SK-N-SH (cell line): ENCODE measurements at regions not wholly inside any gene's neighbourhood (a gene's known extent, or its start where the extent isn't known, plus 50 kb on each side); places are given as distances from the start of the nearest gene placed in this dataset.
A peak's percentile ranks its signal among the peaks of the same experiment; 100 is the strongest.

Experiments
- CTCF ChIA-PET: fragments of 300-600, 350-600 bp; formaldehyde crosslinking; extraction: SDS; loops from one replicate; lab custom pipeline; 2021; lab: Yijun Ruan, JAX
- POLR2A ChIA-PET: fragments of 350-600 bp; sonication (Branson Sonifier 250); formaldehyde crosslinking; extraction: SDS; loops from one replicate; lab custom pipeline; 2020; ENCODE audit warnings: antibody characterized with exemption, inconsistent platforms; lab: Yijun Ruan, JAX
- DNase-seq: peaks from one replicate; pipeline ENCODE4 v3.0.0; 2012
- H2AFZ ChIP-seq: fragments of 200-600 bp; sonication (generic); 2 replicates; pipeline ENCODE4 v1.8.1; 2016; ENCODE audit warnings: antibody characterized with exemption, mild to moderate bottlenecking, low read depth
- H3F3A ChIP-seq: fragments of 200-600 bp; sonication (generic); replicated peaks from 2 replicates; pipeline ENCODE3; 2016; ENCODE audit warnings: antibody characterized with exemption, mild to moderate bottlenecking; ENCODE audit not compliant: insufficient read depth
- H3K27ac ChIP-seq, 2 experiments: fragments of 200-500 bp in 1 of 2; fragments of 200-600 bp in 1 of 2; sonication (Bioruptor generic) in 1 of 2; sonication (generic), shearing (Covaris generic) in 1 of 2; 2 replicates each; pipeline versions ENCODE4 v1.5.1 to v1.6.1; 2014 to 2016; ENCODE audit warnings: low read depth in 2 of 2, inconsistent platforms in 1 of 2, low read length in 1 of 2, mild to moderate bottlenecking in 1 of 2, mixed read lengths in 1 of 2
- H3K27me3 ChIP-seq: fragments of 200-600 bp; sonication (generic), shearing (Covaris generic); 2 replicates; pipeline ENCODE4 v1.6.1; 2016; ENCODE audit warnings: mixed run types; ENCODE audit not compliant: insufficient read depth
- H3K36me3 ChIP-seq, 2 experiments: fragments of 200-500 bp in 1 of 2; fragments of 200-600 bp in 1 of 2; sonication (Bioruptor generic) in 1 of 2; sonication (generic) in 1 of 2; replicated peaks in 1 of 2; 2 replicates each; pipeline versions ENCODE3 to v1.5.1; 2014 to 2016; ENCODE audit warnings: low read length in 1 of 2, mild to moderate bottlenecking in 1 of 2; ENCODE audit not compliant: insufficient read depth in 2 of 2, control insufficient read depth in 1 of 2
- H3K4me1 ChIP-seq, 2 experiments: fragments of 200-500 bp in 1 of 2; fragments of 200-600 bp in 1 of 2; sonication (Bioruptor generic) in 1 of 2; sonication (generic), shearing (Covaris generic) in 1 of 2; 2 replicates each; pipeline versions ENCODE4 v1.5.1 to v1.6.1; 2014 to 2016; ENCODE audit warnings: low read depth in 1 of 2, low read length in 1 of 2, mixed run types in 1 of 2; ENCODE audit not compliant: insufficient read depth in 2 of 2, control insufficient read depth in 1 of 2
- H3K4me2 ChIP-seq: fragments of 200-600 bp; sonication (generic), shearing (Covaris generic); 2 replicates; pipeline ENCODE4 v1.6.1; 2017; ENCODE audit warnings: mixed run types
- H3K4me3 ChIP-seq, 2 experiments: fragments of 200-500 bp in 1 of 2; fragments of 200-600 bp in 1 of 2; sonication (Bioruptor generic) in 1 of 2; sonication (generic), shearing (Covaris generic) in 1 of 2; 2 replicates each; pipeline versions ENCODE4 v1.5.1 to v1.8.1; 2014 to 2016; ENCODE audit warnings: low read depth in 2 of 2, inconsistent platforms in 1 of 2, low read length in 1 of 2, mild to moderate bottlenecking in 1 of 2, mixed read lengths in 1 of 2, moderate library complexity in 1 of 2
- H3K79me2 ChIP-seq: fragments of 200-600 bp; sonication (generic); 2 replicates; pipeline ENCODE4 v1.8.1; 2017; ENCODE audit warnings: mild to moderate bottlenecking; ENCODE audit not compliant: insufficient read depth
- H3K9ac ChIP-seq: fragments of 200-600 bp; sonication (generic); 2 replicates; pipeline ENCODE4 v1.6.1; 2017; ENCODE audit warnings: mixed run types
- H3K9me2 ChIP-seq: fragments of 200-600 bp; sonication (generic); 2 replicates; pipeline ENCODE4 v1.6.1; 2017; ENCODE audit warnings: mixed run types
- H3K9me3 ChIP-seq: fragments of 200-600 bp; sonication (generic); 2 replicates; pipeline ENCODE4 v1.6.1; 2017; ENCODE audit warnings: mixed run types, mild to moderate bottlenecking, moderate library complexity
- H4K20me1 ChIP-seq: fragments of 200-600 bp; sonication (generic); 2 replicates; pipeline ENCODE4 v1.6.1; 2017; ENCODE audit warnings: mild to moderate bottlenecking, mixed run types; ENCODE audit not compliant: insufficient read depth
- CHD2 ChIP-seq: fragments of 150-350 bp; IDR thresholded peaks from 2 replicates; pipeline ENCODE4 v1.6.1; 2018; ENCODE audit warnings: low read length; ENCODE audit not compliant: partially characterized antibody
- ELF1 ChIP-seq: IDR thresholded peaks from 2 replicates; pipeline ENCODE4 v1.4.0; 2012
- GATA2 ChIP-seq: sonication (generic); formaldehyde crosslinking; IDR thresholded peaks from 2 replicates; pipeline ENCODE4 v1.5.0; 2020; ENCODE audit warnings: mild to moderate bottlenecking, missing genetic modification reagents
- NRF1 ChIP-seq: IDR thresholded peaks from 2 replicates; pipeline ENCODE4 v1.6.1; 2012; ENCODE audit warnings: low read depth, mild to moderate bottlenecking, low read length
- RAD21 ChIP-seq: IDR thresholded peaks from 2 replicates; pipeline ENCODE4 v1.6.1; 2012; ENCODE audit warnings: mild to moderate bottlenecking, low read length
- RXRA ChIP-seq: IDR thresholded peaks from 2 replicates; pipeline ENCODE4 v1.4.0; 2012; ENCODE audit warnings: low read depth, mild to moderate bottlenecking, borderline replicate concordance
- TAF1 ChIP-seq: IDR thresholded peaks from 2 replicates; pipeline ENCODE4 v1.6.1; 2012; ENCODE audit warnings: low read depth, mild to moderate bottlenecking, low read length, moderate library complexity, borderline replicate concordance
- YY1 ChIP-seq: IDR thresholded peaks from 2 replicates; pipeline ENCODE4 v1.4.0; 2012; ENCODE audit warnings: low read depth, mild to moderate bottlenecking
- WGBS: methylation state at CpG from one replicate; pipeline ENCODE4 v1.1.6; 2017; ENCODE audit warnings: low lambda C conversion rate; 5-methylcytosine and 5-hydroxymethylcytosine counted together
- TF ChIP-seq, protein P1 (sequence below): fragments of 200-600 bp; sonication (generic); IDR thresholded peaks from 2 replicates; pipeline ENCODE4 v1.6.1; 2017; ENCODE audit warnings: antibody characterized with exemption, mild to moderate bottlenecking, moderate library complexity
- TF ChIP-seq, protein P2 (sequence below): IDR thresholded peaks from 2 replicates; pipeline ENCODE4 v1.6.1; 2012; ENCODE audit warnings: mild to moderate bottlenecking, low read depth, low read length, moderate library complexity
- TF ChIP-seq, protein P3 (sequence below): fragments of 150-350 bp; IDR thresholded peaks from 2 replicates; pipeline ENCODE4 v1.6.1; 2016; ENCODE audit warnings: mild to moderate bottlenecking, low read depth, low read length
- TF ChIP-seq, protein P4 (sequence below): IDR thresholded peaks from 2 replicates; pipeline ENCODE4 v1.4.0; 2012; ENCODE audit warnings: low read depth, borderline replicate concordance

DNA sequence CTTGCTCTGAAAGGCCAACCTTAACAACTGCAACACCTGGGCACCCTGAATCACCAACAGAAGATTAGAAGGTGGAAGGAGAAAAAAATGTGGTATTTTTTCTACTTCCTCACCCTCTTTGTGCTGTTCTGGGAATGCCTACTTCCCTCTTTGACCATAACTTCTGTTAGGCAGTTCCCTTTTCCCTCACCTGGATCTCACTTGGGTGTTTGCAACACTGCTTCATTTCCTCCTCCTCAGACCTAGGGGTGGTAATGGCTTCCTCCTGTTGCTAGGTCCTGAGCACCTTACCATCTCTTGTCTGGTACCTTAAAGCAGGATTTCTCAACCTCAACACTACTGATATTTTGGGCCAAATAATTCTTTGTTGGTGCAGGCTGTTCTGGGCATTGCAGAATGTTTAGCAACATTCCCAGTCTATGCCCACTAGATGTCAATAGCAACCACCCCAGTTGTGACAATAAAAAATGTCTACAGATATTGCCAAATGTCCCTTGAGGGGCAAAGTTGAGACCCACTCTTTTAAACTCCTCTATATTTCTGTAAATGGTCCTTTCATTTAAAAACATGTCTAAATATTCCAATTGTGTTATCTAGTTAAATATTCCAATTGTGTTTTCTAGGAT is 300.0 kb upstream of the VLDLR start:
- Histone ChIP-seq H3K9me3 (no peaks in the 10 kb centered on the region), H3K27ac (no peak overlapping the region), H3K79me2 (no peaks in the 10 kb centered on the region), H3K36me3 (no peaks in the 10 kb centered on the region), H2AFZ (no peak overlapping the region), H3K9me2 (no peaks in the 10 kb centered on the region), H3K4me3 (no peak overlapping the region), H3F3A (no peaks in the 10 kb centered on the region), H3K4me1 (no peaks in the 10 kb centered on the region), H3K27me3 (no peaks in the 10 kb centered on the region), H4K20me1 (no peaks in the 10 kb centered on the region), H3K9ac (no peak overlapping the region), H3K4me2 (no peak overlapping the region)
- no peak for TF ChIP-seq GATA2 (CRISPR knock-in tag)
- TF ChIP-seq, protein P1, sequence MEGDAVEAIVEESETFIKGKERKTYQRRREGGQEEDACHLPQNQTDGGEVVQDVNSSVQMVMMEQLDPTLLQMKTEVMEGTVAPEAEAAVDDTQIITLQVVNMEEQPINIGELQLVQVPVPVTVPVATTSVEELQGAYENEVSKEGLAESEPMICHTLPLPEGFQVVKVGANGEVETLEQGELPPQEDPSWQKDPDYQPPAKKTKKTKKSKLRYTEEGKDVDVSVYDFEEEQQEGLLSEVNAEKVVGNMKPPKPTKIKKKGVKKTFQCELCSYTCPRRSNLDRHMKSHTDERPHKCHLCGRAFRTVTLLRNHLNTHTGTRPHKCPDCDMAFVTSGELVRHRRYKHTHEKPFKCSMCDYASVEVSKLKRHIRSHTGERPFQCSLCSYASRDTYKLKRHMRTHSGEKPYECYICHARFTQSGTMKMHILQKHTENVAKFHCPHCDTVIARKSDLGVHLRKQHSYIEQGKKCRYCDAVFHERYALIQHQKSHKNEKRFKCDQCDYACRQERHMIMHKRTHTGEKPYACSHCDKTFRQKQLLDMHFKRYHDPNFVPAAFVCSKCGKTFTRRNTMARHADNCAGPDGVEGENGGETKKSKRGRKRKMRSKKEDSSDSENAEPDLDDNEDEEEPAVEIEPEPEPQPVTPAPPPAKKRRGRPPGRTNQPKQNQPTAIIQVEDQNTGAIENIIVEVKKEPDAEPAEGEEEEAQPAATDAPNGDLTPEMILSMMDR: peak; percentile 21
- ChIA-PET CTCF (no interaction called here), POLR2A (no interaction called here)
- no peak for DNase-seq

DNA sequence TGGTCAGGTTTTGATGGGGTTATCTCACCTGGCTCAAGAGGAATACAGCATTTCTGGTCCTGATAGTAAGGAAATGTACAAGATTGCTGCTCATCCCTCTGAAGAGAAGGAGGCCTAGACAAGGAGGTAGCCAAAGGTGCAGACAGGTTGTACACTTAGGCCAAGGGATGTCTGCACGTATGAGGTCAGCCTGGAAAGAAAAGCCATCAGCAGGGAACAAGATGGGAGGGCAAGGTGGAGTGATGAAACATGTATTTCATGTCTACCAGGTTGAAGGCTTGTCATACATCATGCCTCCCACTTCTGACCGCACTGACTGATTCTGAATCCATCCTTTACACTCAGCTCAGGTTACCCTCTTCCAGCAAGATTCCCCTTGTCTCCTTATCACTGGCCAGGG is 296.8 kb upstream of the VLDLR start:
- no peaks in the 10 kb centered on the region for H3F3A ChIP-seq
- no peak overlapping the region for H3K4me2 ChIP-seq
- no peaks in the 10 kb centered on the region for H4K20me1 ChIP-seq
- WGBS: 13% methylated on average over 2 of the region's 2 CpGs
- no peak for DNase-seq
- no peak overlapping the region for H2AFZ ChIP-seq
- H3K4me1 ChIP-seq: no peaks in the 10 kb centered on the region
- CTCF ChIA-PET: interaction anchor here (1.5 kb wide), 1 partner anchor 11 kb away, joined by 3 read pairs; no protein-coding TSS in a partner anchor
- H3K79me2 ChIP-seq: no peaks in the 10 kb centered on the region
- TF ChIP-seq NRF1: no peak
- TF ChIP-seq TAF1: no peak
- TF ChIP-seq, all 33 proteins: peak for 0
- H3K9me3 ChIP-seq: no peaks in the 10 kb centered on the region
- no peaks in the 10 kb centered on the region for H3K27me3 ChIP-seq
- POLR2A ChIA-PET: no interaction called here
- H3K36me3 ChIP-seq: no peaks in the 10 kb centered on the region
- no peak overlapping the region for H3K4me3 ChIP-seq
- no peaks in the 10 kb centered on the region for H3K9me2 ChIP-seq
- no peak overlapping the region for H3K27ac ChIP-seq
- H3K9ac ChIP-seq: no peak overlapping the region

DNA sequence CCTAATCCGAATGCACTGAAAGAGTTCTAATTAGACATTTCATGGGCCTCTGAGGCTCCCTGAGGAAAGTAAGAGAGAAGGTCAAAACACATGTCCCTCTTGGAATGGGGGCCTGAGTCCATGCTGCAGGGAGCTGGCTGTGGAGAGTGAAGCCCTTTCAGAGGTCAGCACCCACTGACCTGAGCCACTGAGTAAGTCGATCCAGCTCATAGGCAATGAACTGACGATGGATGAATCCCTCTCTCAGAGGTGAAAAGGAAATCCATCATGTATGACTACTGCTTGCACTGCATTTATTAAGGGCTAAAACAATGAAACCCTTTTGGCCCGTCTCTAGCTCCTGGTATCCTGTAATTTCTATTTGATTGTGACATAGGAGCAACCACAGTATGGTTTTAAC is 288.9 kb upstream of the VLDLR start:
- no peaks in the 10 kb centered on the region for H3K36me3 ChIP-seq
- DNase-seq: no peak
- no peaks in the 10 kb centered on the region for H3F3A ChIP-seq
- H4K20me1 ChIP-seq: no peaks in the 10 kb centered on the region
- CTCF ChIA-PET: interaction anchor here (0.7 kb wide), 1 partner anchor 139 kb away, joined by 3 read pairs; no protein-coding TSS in a partner anchor
- no peaks in the 10 kb centered on the region for H3K27me3 ChIP-seq
- no peaks in the 10 kb centered on the region for H3K9me2 ChIP-seq
- no peak overlapping the region for H2AFZ ChIP-seq
- POLR2A ChIA-PET: interaction anchor here (0.6 kb wide), 1 partner anchor 14 kb away, joined by 3 read pairs; no protein-coding TSS in a partner anchor
- no peak overlapping the region for H3K4me2 ChIP-seq
- H3K9ac ChIP-seq: no peak overlapping the region
- no peak overlapping the region for H3K27ac ChIP-seq
- H3K4me1 ChIP-seq: peaks cover 0 to 6% of the 10 kb centered on the region in 2 experiments; a peak in 1 of 4 replicates
- H3K9me3 ChIP-seq: no peaks in the 10 kb centered on the region; the same call in 1 of the 2 replicates
- 38% methylated on average over 4 of the region's 4 CpGs for WGBS
- H3K79me2 ChIP-seq: no peaks in the 10 kb centered on the region
- H3K4me3 ChIP-seq: no peak overlapping the region
- TF ChIP-seq CHD2 (no peak), YY1 (no peak), RXRA (no peak), RAD21 (no peak), ELF1 (no peak)
- TF ChIP-seq, protein P2, sequence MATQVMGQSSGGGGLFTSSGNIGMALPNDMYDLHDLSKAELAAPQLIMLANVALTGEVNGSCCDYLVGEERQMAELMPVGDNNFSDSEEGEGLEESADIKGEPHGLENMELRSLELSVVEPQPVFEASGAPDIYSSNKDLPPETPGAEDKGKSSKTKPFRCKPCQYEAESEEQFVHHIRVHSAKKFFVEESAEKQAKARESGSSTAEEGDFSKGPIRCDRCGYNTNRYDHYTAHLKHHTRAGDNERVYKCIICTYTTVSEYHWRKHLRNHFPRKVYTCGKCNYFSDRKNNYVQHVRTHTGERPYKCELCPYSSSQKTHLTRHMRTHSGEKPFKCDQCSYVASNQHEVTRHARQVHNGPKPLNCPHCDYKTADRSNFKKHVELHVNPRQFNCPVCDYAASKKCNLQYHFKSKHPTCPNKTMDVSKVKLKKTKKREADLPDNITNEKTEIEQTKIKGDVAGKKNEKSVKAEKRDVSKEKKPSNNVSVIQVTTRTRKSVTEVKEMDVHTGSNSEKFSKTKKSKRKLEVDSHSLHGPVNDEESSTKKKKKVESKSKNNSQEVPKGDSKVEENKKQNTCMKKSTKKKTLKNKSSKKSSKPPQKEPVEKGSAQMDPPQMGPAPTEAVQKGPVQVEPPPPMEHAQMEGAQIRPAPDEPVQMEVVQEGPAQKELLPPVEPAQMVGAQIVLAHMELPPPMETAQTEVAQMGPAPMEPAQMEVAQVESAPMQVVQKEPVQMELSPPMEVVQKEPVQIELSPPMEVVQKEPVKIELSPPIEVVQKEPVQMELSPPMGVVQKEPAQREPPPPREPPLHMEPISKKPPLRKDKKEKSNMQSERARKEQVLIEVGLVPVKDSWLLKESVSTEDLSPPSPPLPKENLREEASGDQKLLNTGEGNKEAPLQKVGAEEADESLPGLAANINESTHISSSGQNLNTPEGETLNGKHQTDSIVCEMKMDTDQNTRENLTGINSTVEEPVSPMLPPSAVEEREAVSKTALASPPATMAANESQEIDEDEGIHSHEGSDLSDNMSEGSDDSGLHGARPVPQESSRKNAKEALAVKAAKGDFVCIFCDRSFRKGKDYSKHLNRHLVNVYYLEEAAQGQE: no peak
- TF ChIP-seq, protein P3, sequence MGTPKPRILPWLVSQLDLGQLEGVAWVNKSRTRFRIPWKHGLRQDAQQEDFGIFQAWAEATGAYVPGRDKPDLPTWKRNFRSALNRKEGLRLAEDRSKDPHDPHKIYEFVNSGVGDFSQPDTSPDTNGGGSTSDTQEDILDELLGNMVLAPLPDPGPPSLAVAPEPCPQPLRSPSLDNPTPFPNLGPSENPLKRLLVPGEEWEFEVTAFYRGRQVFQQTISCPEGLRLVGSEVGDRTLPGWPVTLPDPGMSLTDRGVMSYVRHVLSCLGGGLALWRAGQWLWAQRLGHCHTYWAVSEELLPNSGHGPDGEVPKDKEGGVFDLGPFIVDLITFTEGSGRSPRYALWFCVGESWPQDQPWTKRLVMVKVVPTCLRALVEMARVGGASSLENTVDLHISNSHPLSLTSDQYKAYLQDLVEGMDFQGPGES: no peak
- TF ChIP-seq, protein P4, sequence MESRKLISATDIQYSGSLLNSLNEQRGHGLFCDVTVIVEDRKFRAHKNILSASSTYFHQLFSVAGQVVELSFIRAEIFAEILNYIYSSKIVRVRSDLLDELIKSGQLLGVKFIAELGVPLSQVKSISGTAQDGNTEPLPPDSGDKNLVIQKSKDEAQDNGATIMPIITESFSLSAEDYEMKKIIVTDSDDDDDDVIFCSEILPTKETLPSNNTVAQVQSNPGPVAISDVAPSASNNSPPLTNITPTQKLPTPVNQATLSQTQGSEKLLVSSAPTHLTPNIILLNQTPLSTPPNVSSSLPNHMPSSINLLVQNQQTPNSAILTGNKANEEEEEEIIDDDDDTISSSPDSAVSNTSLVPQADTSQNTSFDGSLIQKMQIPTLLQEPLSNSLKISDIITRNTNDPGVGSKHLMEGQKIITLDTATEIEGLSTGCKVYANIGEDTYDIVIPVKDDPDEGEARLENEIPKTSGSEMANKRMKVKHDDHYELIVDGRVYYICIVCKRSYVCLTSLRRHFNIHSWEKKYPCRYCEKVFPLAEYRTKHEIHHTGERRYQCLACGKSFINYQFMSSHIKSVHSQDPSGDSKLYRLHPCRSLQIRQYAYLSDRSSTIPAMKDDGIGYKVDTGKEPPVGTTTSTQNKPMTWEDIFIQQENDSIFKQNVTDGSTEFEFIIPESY: no peak
